Cardiac fibroblast (primary cell): ENCODE measurements at regions not wholly inside any gene's neighbourhood (a gene's known extent, or its start where the extent isn't known, plus 50 kb on each side); places are given as distances from the start of the nearest gene placed in this dataset.
A peak's percentile ranks its signal among the peaks of the same experiment; 100 is the strongest.

Experiments used
- DNase-seq, 2 donors: peaks; one replicate each; pipeline versions ENCODE4 v3.0.0 to v3.0.0-alpha.2; 2010; ENCODE audit warnings: low read depth in 2 of 2
- H3K4me3 ChIP-seq, 2 donors: replicated peaks in 1 of 2; 1 replicate in 1 of 2; 2 replicates in 1 of 2; pipeline ENCODE4 v1.5.1; 2011; ENCODE audit warnings: low read depth in 2 of 2, low read length in 2 of 2, mild to moderate bottlenecking in 2 of 2, moderate library complexity in 1 of 2
- TF ChIP-seq, protein P1 (sequence below): IDR thresholded peaks from one replicate; pipeline ENCODE4 v1.5.1; 2011; ENCODE audit warnings: low read depth, mild to moderate bottlenecking, low read length, inconsistent platforms

DNA sequence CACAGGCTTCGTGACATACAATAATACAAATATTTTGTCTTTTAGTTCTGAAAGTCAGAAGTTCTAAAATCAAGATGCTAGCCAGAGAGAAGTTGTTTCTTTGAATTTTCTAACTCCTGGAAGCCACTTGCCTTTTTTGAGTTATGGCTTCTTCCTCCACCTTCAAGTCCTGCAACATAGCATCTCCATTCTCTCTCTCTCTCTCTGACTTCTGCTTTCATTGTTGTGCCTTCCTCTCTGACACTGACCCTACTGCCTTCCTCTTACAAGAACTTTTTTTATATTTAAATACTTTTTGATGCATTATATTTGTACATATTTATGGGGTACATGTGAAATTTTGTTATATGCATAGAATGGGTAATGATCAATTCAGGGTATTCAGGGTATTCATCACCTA, 205.9 kb downstream of the MAP2K6 start:
- TF ChIP-seq, protein P1, sequence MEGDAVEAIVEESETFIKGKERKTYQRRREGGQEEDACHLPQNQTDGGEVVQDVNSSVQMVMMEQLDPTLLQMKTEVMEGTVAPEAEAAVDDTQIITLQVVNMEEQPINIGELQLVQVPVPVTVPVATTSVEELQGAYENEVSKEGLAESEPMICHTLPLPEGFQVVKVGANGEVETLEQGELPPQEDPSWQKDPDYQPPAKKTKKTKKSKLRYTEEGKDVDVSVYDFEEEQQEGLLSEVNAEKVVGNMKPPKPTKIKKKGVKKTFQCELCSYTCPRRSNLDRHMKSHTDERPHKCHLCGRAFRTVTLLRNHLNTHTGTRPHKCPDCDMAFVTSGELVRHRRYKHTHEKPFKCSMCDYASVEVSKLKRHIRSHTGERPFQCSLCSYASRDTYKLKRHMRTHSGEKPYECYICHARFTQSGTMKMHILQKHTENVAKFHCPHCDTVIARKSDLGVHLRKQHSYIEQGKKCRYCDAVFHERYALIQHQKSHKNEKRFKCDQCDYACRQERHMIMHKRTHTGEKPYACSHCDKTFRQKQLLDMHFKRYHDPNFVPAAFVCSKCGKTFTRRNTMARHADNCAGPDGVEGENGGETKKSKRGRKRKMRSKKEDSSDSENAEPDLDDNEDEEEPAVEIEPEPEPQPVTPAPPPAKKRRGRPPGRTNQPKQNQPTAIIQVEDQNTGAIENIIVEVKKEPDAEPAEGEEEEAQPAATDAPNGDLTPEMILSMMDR, result no peak
- no peak overlapping the region for H3K4me3 ChIP-seq
- no peak for DNase-seq

DNA sequence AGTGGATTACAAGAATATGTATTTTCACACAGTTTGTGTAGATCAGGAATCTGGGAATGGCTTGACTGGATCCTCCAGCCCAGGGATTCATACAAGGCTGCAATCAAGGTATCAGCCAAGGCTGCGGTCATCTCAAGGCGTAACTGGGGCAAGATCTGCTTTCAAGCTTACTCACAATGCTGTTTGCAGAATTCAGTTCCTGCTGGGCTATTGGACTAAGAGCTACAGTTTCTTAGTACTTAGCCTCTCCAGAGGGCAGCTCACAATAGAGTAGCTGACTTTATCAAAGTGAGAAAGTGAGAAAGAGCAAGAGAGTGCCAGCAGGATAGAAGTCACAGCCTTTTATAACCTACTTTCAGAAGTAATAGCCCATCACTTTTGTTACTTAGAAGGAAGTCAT, 211.0 kb downstream of the MAP2K6 start:
- H3K4me3 ChIP-seq, result no peak overlapping the region

DNA sequence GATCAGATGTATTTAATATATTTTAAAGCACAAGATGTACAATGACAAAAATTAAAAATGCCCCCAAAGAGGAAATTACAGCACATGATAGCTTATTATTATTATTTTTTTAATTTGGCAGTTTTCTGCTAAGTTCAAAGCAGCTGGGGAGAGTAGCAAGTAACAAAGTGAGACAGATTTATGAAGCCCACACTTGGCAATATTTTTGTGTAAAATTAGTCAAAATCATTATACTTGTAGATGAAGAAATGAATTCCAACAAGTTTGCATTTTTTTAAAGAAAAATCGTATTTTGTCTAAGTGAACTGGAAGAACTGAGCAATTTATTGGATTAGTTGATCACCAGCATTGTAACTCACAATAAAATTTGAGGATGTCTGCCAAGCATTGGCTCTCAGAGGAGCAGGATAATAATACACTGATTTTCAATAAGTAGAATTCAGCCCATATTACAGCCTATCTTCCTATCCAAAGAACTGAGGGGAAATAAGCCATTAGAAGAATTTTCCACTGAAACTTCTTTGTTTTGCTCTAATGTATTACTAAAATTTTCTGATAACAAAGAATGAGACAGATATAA, 215.6 kb downstream of the MAP2K6 start:
- H3K4me3 ChIP-seq, result no peak overlapping the region
- TF ChIP-seq, protein P1, result no peak
- no peak for DNase-seq

More for the DNA sequence above, 211.0 kb downstream of the MAP2K6 start:
- TF ChIP-seq, protein P1, result no peak
- no peak for DNase-seq

- DNase-seq, result no peak
- TF ChIP-seq, protein P1, result no peak
Observed at GRCh38 chr17:69634844-69635243, 220.3 kb downstream of the MAP2K6 start.

GRCh38 chr17:69637446-69638156, 223.1 kb downstream of the MAP2K6 start:
- peak; percentile 19 to 66 for DNase-seq
- TF ChIP-seq, protein P1, result no peak
- no peak overlapping the region for H3K4me3 ChIP-seq

More at GRCh38 chr17:69634844-69635243, 220.3 kb downstream of the MAP2K6 start:
- H3K4me3 ChIP-seq, result no peak overlapping the region

GRCh38 chr17:69639096-69639495, 224.6 kb downstream of the MAP2K6 start:
- H3K4me3 ChIP-seq, result no peak overlapping the region
- TF ChIP-seq, protein P1, result no peak
- no peak for DNase-seq

GRCh38 chr17:69640073-69640472, 225.6 kb downstream of the MAP2K6 start:
- no peak overlapping the region for H3K4me3 ChIP-seq
- TF ChIP-seq, protein P1, result no peak
- DNase-seq, result no peak
